MM.1S (cell line): ENCODE measurements at regions not wholly inside any gene's neighbourhood (a gene's known extent, or its start where the extent isn't known, plus 50 kb on each side); places are given as distances from the start of the nearest gene placed in this dataset.

ENCODE experiments used
- EZH2 ChIP-seq: fragments of 300-600 bp; sonication (generic); optimal IDR thresholded peaks from 2 replicates; pipeline ENCODE3; 2017; ENCODE audit warnings: low read depth, mild to moderate bottlenecking, antibody characterized with exemption, low read length, mixed read lengths
- EZH2phosphoT487 ChIP-seq: fragments of 300-600 bp; sonication (generic); IDR thresholded peaks from 2 replicates; pipeline ENCODE4 v1.6.1; 2018; ENCODE audit warnings: antibody characterized with exemption, low read length
- TF ChIP-seq, protein P1 (sequence below): fragments of 300-600 bp; sonication (generic); IDR thresholded peaks from 2 replicates; pipeline ENCODE4 v1.5.1; 2016; ENCODE audit warnings: antibody characterized with exemption, low read length, mixed read lengths

DNA sequence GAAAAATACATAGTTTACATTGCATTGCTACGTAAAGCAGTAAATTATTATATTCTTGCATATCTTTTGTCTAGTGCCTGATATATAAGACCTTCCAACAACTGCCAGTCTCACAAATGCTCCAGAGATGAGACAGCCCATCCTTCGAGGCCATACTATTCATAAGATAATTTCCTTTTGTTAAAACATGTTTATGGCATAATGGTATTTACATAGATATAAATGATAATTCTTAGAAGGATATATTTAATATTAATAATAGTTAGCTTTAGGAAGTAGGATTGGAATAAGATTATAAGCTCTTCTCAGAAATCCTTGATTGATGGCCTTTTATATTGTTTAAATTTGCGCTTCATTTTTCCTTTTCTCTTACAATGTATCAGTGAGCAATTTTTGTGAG lies 1410.1 kb upstream of the MIR17HG start:
- no peak for TF ChIP-seq EZH2
- TF ChIP-seq EZH2phosphoT487, result no peak
- TF ChIP-seq, protein P1, sequence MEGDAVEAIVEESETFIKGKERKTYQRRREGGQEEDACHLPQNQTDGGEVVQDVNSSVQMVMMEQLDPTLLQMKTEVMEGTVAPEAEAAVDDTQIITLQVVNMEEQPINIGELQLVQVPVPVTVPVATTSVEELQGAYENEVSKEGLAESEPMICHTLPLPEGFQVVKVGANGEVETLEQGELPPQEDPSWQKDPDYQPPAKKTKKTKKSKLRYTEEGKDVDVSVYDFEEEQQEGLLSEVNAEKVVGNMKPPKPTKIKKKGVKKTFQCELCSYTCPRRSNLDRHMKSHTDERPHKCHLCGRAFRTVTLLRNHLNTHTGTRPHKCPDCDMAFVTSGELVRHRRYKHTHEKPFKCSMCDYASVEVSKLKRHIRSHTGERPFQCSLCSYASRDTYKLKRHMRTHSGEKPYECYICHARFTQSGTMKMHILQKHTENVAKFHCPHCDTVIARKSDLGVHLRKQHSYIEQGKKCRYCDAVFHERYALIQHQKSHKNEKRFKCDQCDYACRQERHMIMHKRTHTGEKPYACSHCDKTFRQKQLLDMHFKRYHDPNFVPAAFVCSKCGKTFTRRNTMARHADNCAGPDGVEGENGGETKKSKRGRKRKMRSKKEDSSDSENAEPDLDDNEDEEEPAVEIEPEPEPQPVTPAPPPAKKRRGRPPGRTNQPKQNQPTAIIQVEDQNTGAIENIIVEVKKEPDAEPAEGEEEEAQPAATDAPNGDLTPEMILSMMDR, result no peak
